ENCODE measurements at regions not wholly inside any gene's neighbourhood (a gene's known extent, or its start where the extent isn't known, plus 50 kb on each side); places are given as distances from the start of the nearest gene placed in this dataset.

- Histone ChIP-seq H3K9me3 (ENCODE audit: control insufficient read depth, insufficient read depth, low read length) (no peaks in the 10 kb centered on the region), H3K4me3 (ENCODE audit: low read depth, low read length) (no peak overlapping the region), H3K27ac (ENCODE audit: low read depth, low read length) (no peak overlapping the region), H3K27me3 (ENCODE audit: control insufficient read depth, insufficient read depth, low read length) (no peaks in the 10 kb centered on the region)
- POLR2A ChIA-PET, result no interaction called here
- DNase-seq (ENCODE audit: low read depth, low spot score), result no peak
- TF ChIP-seq CTCF (IDR thresholded peaks at IDR 0.05; ENCODE audit: low read depth, low read length), result no peak
- CTCF ChIA-PET, result no interaction called here
Measured at GRCh38 chrX:44096666-44097065, 123.5 kb upstream of the NDP start.

GRCh38 chrX:44094821-44095530 lies 121.8 kb upstream of the NDP start:
- TF ChIP-seq CTCF (IDR thresholded peaks at IDR 0.05; ENCODE audit: low read depth, low read length), result no peak
- H3K9me3 ChIP-seq (ENCODE audit: control insufficient read depth, insufficient read depth, low read length), result no peaks in the 10 kb centered on the region
- no peak overlapping the region for H3K27ac ChIP-seq (ENCODE audit: low read depth, low read length)
- H3K4me3 ChIP-seq (ENCODE audit: low read depth, low read length), result no peak overlapping the region
- no peaks in the 10 kb centered on the region for H3K27me3 ChIP-seq (ENCODE audit: control insufficient read depth, insufficient read depth, low read length)
- ChIA-PET POLR2A (interaction anchor here (0.7 kb wide), 1 partner anchor 1664 kb away, joined by 4 read pairs; no protein-coding TSS in a partner anchor), CTCF (interaction anchor here (0.6 kb wide), 1 partner anchor 38 kb away, joined by 3 read pairs; no protein-coding TSS in a partner anchor)
- DNase-seq (ENCODE audit: low read depth, low spot score), result no peak

DNA sequence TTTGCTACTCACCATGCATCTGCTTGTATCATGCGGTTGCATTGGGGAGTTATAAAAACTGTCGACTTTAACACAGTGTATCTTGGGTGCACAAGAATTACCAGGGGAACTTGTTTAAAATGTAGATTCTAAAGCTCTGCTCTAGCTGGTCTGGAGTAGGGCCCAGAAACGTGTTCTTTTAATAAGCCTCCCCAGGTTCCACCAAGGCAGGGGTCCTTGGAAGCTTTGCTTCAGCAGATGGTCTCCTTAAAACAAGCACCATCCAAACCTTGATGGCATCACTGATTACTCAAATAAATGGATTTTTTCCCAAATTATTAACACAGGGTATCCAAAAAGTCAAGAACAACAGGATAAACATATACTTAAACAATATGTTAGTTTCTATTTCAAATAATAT lies 120.2 kb upstream of the NDP start:
- Histone ChIP-seq H3K27ac (ENCODE audit: low read depth, low read length) (no peak overlapping the region), H3K27me3 (ENCODE audit: control insufficient read depth, insufficient read depth, low read length) (no peaks in the 10 kb centered on the region), H3K9me3 (ENCODE audit: control insufficient read depth, insufficient read depth, low read length) (no peaks in the 10 kb centered on the region), H3K4me3 (ENCODE audit: low read depth, low read length) (no peak overlapping the region)
- ChIA-PET CTCF (no interaction called here), POLR2A (no interaction called here)
- no peak for DNase-seq (ENCODE audit: low read depth, low spot score)
- TF ChIP-seq CTCF (IDR thresholded peaks at IDR 0.05; ENCODE audit: low read depth, low read length), result no peak

- POLR2A ChIA-PET, result no interaction called here
Measured at GRCh38 chrX:44092778-44093177, 119.6 kb upstream of the NDP start.

More at GRCh38 chrX:44092778-44093177, 119.6 kb upstream of the NDP start:
- no peak for DNase-seq (ENCODE audit: low read depth, low spot score)
- CTCF ChIA-PET, result no interaction called here
- TF ChIP-seq CTCF (IDR thresholded peaks at IDR 0.05; ENCODE audit: low read depth, low read length), result no peak
- H3K27me3 ChIP-seq (ENCODE audit: control insufficient read depth, insufficient read depth, low read length), result no peaks in the 10 kb centered on the region
- H3K4me3 ChIP-seq (ENCODE audit: low read depth, low read length), result no peak overlapping the region
- no peak overlapping the region for H3K27ac ChIP-seq (ENCODE audit: low read depth, low read length)
- H3K9me3 ChIP-seq (ENCODE audit: control insufficient read depth, insufficient read depth, low read length), result no peaks in the 10 kb centered on the region
